ENCODE measurements at regions not wholly inside any gene's neighbourhood (a gene's known extent, or its start where the extent isn't known, plus 50 kb on each side); places are given as distances from the start of the nearest gene placed in this dataset.

GRCh38 chr2:235377176-235377575 lies 116.7 kb upstream of the AGAP1 start:
- Histone ChIP-seq H3K36me3 (ENCODE audit: control insufficient read depth, insufficient read depth, low read length) (no peaks in the 10 kb centered on the region), H3K27ac (ENCODE audit: low read length) (no peak overlapping the region), H3K27me3 (ENCODE audit: control insufficient read depth, insufficient read depth, low read length) (peaks cover 11% of the 10 kb centered on the region), H3K4me1 (ENCODE audit: control insufficient read depth, insufficient read depth, low read length) (no peaks in the 10 kb centered on the region), H3K4me3 (ENCODE audit: low read depth in 2 of 2, low read length in 2 of 2) (no peak overlapping the region), H3K9me3 (ENCODE audit: control insufficient read depth, insufficient read depth, low read depth, low read length) (no peaks in the 10 kb centered on the region)
- ChIA-PET POLR2A (no interaction called here), CTCF (no interaction called here)
- ATAC-seq (no peak), DNase-seq (ENCODE audit: low read depth, low spot score) (no peak)
- intact Hi-C loops (cut with micrococcal nuclease; ENCODE audit: unreplicated experiment): no loop called here
- in situ Hi-C loops (cut with HindIII; ENCODE audit: low pct_unique_long_range_greater_than_20kb, low sequenced_read_pairs): no loop called here
- no TSS peak for BruUV-seq (replicated peaks)
- TF ChIP-seq TCF7L2 (IDR thresholded peaks at IDR 0.05; ENCODE audit: low read depth, low read length) (no peak), SIN3A (IDR thresholded peaks at IDR 0.05; ENCODE audit: borderline replicate concordance, insufficient read depth, low read depth, low read length) (no peak), POLR2AphosphoS5 (IDR thresholded peaks at IDR 0.05; ENCODE audit: low read depth, low read length) (no peak), CTCF (IDR thresholded peaks at IDR 0.05) (no peak)
- TF ChIP-seq, protein P1, sequence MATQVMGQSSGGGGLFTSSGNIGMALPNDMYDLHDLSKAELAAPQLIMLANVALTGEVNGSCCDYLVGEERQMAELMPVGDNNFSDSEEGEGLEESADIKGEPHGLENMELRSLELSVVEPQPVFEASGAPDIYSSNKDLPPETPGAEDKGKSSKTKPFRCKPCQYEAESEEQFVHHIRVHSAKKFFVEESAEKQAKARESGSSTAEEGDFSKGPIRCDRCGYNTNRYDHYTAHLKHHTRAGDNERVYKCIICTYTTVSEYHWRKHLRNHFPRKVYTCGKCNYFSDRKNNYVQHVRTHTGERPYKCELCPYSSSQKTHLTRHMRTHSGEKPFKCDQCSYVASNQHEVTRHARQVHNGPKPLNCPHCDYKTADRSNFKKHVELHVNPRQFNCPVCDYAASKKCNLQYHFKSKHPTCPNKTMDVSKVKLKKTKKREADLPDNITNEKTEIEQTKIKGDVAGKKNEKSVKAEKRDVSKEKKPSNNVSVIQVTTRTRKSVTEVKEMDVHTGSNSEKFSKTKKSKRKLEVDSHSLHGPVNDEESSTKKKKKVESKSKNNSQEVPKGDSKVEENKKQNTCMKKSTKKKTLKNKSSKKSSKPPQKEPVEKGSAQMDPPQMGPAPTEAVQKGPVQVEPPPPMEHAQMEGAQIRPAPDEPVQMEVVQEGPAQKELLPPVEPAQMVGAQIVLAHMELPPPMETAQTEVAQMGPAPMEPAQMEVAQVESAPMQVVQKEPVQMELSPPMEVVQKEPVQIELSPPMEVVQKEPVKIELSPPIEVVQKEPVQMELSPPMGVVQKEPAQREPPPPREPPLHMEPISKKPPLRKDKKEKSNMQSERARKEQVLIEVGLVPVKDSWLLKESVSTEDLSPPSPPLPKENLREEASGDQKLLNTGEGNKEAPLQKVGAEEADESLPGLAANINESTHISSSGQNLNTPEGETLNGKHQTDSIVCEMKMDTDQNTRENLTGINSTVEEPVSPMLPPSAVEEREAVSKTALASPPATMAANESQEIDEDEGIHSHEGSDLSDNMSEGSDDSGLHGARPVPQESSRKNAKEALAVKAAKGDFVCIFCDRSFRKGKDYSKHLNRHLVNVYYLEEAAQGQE (IDR thresholded peaks at IDR 0.05; ENCODE audit: insufficient read depth in 1 of 2, low read depth in 2 of 2, low read length in 1 of 2): no peak

DNA sequence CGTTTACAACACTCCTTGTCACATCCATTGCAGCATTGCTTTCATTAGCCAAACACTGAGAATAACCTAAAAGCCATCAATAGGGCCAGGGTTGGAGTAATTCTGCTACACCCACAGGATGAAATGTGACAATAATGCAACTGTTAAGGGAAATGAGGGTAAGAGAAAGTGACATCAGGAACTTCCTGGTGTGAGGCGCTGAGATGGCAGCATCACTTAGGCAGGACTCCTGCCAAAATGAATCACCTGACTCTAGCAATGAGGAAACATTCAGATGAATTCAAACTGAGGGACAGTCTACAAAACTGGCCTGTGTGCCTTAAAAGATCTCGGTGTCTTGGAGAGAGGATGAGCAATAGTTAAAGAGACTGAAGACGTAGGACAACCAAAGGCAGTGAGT lies 115.6 kb upstream of the AGAP1 start:
- H3K36me3 ChIP-seq (ENCODE audit: control insufficient read depth, insufficient read depth, low read length): no peaks in the 10 kb centered on the region
- H3K27me3 ChIP-seq (ENCODE audit: control insufficient read depth, insufficient read depth, low read length): peaks cover 11% of the 10 kb centered on the region
- in situ Hi-C loops (cut with HindIII; ENCODE audit: low pct_unique_long_range_greater_than_20kb, low sequenced_read_pairs): no loop called here
- ChIA-PET POLR2A (no interaction called here), CTCF (no interaction called here)
- H3K4me3 ChIP-seq (ENCODE audit: low read depth in 2 of 2, low read length in 2 of 2): no peak overlapping the region
- H3K9me3 ChIP-seq (ENCODE audit: control insufficient read depth, insufficient read depth, low read depth, low read length): no peaks in the 10 kb centered on the region
- ATAC-seq: no peak
- no peak for DNase-seq (ENCODE audit: low read depth, low spot score)
- H3K27ac ChIP-seq (ENCODE audit: low read length): no peak overlapping the region
- intact Hi-C loops (cut with micrococcal nuclease; ENCODE audit: unreplicated experiment): no loop called here
- H3K4me1 ChIP-seq (ENCODE audit: control insufficient read depth, insufficient read depth, low read length): no peaks in the 10 kb centered on the region
- TF ChIP-seq SIN3A (IDR thresholded peaks at IDR 0.05; ENCODE audit: borderline replicate concordance, insufficient read depth, low read depth, low read length): no peak
- TF ChIP-seq, protein P1 (IDR thresholded peaks at IDR 0.05; ENCODE audit: insufficient read depth in 1 of 2, low read depth in 2 of 2, low read length in 1 of 2): no peak
- BruUV-seq (replicated peaks): no TSS peak
